Parathyroid adenoma (tissue), 2 donors: ENCODE measurements at regions not wholly inside any gene's neighbourhood (a gene's known extent, or its start where the extent isn't known, plus 50 kb on each side); places are given as distances from the start of the nearest gene placed in this dataset.

Experiments
- H2AFZ ChIP-seq: fragments of 300-600 bp; sonication (generic); one replicate; pipeline ENCODE4 v1.7.0; 2017; ENCODE audit warnings: antibody characterized with exemption, mild to moderate bottlenecking
- H3K27ac ChIP-seq: fragments of 300-600 bp; sonication (generic); one replicate; pipeline ENCODE4 v1.7.0; 2017
- H3K27me3 ChIP-seq: fragments of 300-600 bp; sonication (generic); one replicate; pipeline ENCODE4 v1.7.0; 2017; ENCODE audit warnings: low read length; ENCODE audit not compliant: control insufficient read depth, insufficient read depth
- H3K36me3 ChIP-seq: fragments of 300-600 bp; sonication (generic); one replicate; pipeline ENCODE4 v1.7.0; 2017; ENCODE audit warnings: low read length; ENCODE audit not compliant: control insufficient read depth, insufficient read depth
- H3K4me1 ChIP-seq: fragments of 300-600 bp; sonication (generic); one replicate; pipeline ENCODE4 v1.7.0; 2017; ENCODE audit warnings: control low read depth
- H3K4me2 ChIP-seq: fragments of 300-600 bp; sonication (generic); one replicate; pipeline ENCODE4 v1.7.0; 2017; ENCODE audit warnings: low read length
- H3K4me3 ChIP-seq: fragments of 300-600 bp; sonication (generic); one replicate; pipeline ENCODE4 v1.7.0; 2017; ENCODE audit warnings: low read depth, low read length
- H3K79me2 ChIP-seq: fragments of 300-600 bp; sonication (generic); one replicate; pipeline ENCODE4 v1.7.0; 2017; ENCODE audit warnings: control low read depth
- H3K9ac ChIP-seq: fragments of 300-600 bp; sonication (generic); one replicate; pipeline ENCODE4 v1.7.0; 2017; ENCODE audit warnings: mild to moderate bottlenecking
- H3K9me3 ChIP-seq: fragments of 300-600 bp; sonication (generic); one replicate; pipeline ENCODE4 v1.7.0; 2017; ENCODE audit warnings: low read length; ENCODE audit not compliant: control insufficient read depth
- TF ChIP-seq, protein P1 (sequence below): fragments of 300-600 bp; sonication (generic); IDR thresholded peaks from one replicate; pipeline ENCODE4 v1.7.0; 2017; ENCODE audit warnings: antibody characterized with exemption, mild to moderate bottlenecking
- donor health status: primary hyperparathyroidism.

DNA sequence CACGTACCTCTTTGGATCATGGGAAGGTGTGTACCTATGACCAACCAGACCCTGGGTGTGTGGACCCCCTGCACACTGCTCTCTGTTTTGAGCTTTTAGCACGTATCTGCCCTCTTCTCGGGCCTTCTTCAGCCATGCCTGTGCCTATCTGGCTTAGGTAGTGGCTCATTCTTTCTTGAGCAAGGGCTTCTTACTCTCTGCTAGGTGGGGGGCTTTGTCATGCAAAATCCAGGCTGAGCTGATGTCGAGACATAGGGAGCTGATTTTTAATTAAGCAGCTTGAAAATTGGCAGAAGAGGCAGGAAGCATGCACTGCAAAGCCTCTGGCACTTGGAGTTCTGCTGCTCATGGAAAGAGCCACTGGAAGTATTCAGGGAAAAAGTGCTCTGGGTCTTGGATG lies 181.6 kb upstream of the IRX6 start:
- H3K4me3 ChIP-seq = no peak overlapping the region
- no peaks in the 10 kb centered on the region for H3K9me3 ChIP-seq
- H2AFZ ChIP-seq = no peak overlapping the region
- no peaks in the 10 kb centered on the region for H3K79me2 ChIP-seq
- H3K9ac ChIP-seq = no peak overlapping the region
- TF ChIP-seq, protein P1, sequence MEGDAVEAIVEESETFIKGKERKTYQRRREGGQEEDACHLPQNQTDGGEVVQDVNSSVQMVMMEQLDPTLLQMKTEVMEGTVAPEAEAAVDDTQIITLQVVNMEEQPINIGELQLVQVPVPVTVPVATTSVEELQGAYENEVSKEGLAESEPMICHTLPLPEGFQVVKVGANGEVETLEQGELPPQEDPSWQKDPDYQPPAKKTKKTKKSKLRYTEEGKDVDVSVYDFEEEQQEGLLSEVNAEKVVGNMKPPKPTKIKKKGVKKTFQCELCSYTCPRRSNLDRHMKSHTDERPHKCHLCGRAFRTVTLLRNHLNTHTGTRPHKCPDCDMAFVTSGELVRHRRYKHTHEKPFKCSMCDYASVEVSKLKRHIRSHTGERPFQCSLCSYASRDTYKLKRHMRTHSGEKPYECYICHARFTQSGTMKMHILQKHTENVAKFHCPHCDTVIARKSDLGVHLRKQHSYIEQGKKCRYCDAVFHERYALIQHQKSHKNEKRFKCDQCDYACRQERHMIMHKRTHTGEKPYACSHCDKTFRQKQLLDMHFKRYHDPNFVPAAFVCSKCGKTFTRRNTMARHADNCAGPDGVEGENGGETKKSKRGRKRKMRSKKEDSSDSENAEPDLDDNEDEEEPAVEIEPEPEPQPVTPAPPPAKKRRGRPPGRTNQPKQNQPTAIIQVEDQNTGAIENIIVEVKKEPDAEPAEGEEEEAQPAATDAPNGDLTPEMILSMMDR = no peak
- no peaks in the 10 kb centered on the region for H3K36me3 ChIP-seq
- H3K27ac ChIP-seq = no peak overlapping the region
- no peak overlapping the region for H3K4me2 ChIP-seq
- no peaks in the 10 kb centered on the region for H3K27me3 ChIP-seq
- no peaks in the 10 kb centered on the region for H3K4me1 ChIP-seq

DNA sequence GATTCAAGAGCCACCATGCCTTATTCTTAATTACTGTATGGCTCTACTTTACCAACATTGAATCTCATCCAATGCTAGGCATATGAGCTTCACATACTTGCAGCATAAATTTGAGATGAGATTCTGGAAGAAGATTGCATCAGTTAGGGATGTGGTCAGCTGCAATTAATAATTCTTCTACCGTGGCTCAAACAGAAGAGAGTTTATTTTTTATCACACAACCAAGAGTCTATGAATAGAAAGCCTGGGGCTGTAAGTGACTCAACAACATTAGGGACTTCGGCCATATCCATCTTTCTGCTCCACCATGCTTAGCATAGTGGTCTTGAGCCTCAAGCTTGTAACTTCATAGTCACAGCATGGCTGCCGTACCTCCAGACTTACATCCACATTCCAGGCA lies 179.4 kb upstream of the IRX6 start:
- Histone ChIP-seq H3K27me3 (no peaks in the 10 kb centered on the region), H2AFZ (no peak overlapping the region), H3K4me3 (no peak overlapping the region), H3K4me1 (no peaks in the 10 kb centered on the region), H3K36me3 (no peaks in the 10 kb centered on the region), H3K27ac (no peak overlapping the region), H3K4me2 (no peak overlapping the region), H3K79me2 (no peaks in the 10 kb centered on the region), H3K9ac (no peak overlapping the region), H3K9me3 (no peaks in the 10 kb centered on the region)
- TF ChIP-seq, protein P1 = no peak

DNA sequence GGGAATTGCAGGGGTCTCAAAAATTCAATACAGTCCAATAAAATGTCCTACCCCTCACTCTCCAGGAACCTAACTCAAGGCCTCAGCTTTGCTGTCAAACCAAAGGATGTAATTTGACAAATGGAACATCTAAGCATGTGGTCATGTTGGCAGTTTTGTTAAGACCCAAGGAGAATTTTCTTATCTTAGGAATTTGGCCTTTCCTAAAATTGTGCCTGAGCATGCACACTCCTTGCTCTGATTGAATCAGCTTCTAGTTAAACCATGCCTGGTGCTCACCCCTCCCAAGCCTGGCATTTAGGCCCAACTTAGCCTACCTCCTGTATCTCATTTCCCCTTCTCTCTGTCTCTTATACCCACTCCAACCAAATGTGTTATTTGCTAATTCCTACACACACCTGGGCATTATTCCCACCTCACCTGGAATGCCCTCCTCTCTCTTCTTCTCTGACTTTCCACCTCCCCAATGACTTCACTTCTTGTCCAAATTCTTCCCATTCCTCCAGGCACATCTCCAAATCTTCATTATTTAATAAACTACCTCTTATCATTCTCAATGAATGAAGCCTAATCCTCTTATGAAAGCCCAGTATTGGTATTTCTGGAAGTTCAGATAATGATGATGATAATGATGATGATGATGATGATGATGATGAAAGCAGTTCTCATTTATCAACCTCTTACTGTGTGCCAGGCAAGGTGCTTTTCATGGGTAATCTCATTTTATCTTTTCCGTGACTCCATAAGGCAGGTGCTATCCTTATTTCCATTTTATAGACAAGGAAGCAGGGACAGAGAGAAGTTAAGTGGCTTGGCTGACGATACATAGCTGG lies 178.0 kb upstream of the IRX6 start:
- no peaks in the 10 kb centered on the region for H3K4me1 ChIP-seq

DNA sequence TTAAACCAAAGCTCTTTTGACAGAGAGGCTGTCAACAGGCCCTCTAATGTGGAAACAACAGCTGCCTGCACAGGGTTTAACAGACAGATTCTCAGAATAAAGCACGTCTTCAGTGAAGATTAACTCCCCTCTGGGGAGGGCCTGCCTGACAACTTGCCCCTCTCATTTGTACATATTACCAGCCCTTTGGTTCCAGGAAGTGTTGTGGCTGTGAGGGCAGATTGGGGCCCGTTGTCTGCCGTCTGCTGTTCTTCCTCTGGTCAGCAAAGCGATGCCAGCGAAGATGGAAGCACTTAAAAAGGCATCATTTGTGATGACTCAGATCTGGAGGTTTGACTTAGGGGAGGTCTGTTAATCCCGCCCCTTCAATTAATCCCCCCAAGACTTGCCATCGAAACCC lies 177.0 kb upstream of the IRX6 start:
- Histone ChIP-seq H3K4me2 (no peak overlapping the region), H3K36me3 (no peaks in the 10 kb centered on the region), H3K27ac (no peak overlapping the region), H3K9me3 (no peaks in the 10 kb centered on the region), H3K79me2 (no peaks in the 10 kb centered on the region), H3K4me1 (no peaks in the 10 kb centered on the region), H2AFZ (no peak overlapping the region), H3K27me3 (no peaks in the 10 kb centered on the region), H3K9ac (no peak overlapping the region), H3K4me3 (no peak overlapping the region)
- TF ChIP-seq, protein P1 = no peak

More for the DNA sequence above, 178.0 kb upstream of the IRX6 start:
- TF ChIP-seq, protein P1 = no peak
- no peak overlapping the region for H2AFZ ChIP-seq
- H3K27ac ChIP-seq = no peak overlapping the region
- no peak overlapping the region for H3K4me2 ChIP-seq
- no peaks in the 10 kb centered on the region for H3K79me2 ChIP-seq
- H3K4me3 ChIP-seq = no peak overlapping the region
- H3K9ac ChIP-seq = no peak overlapping the region
- no peaks in the 10 kb centered on the region for H3K27me3 ChIP-seq
- H3K36me3 ChIP-seq = no peaks in the 10 kb centered on the region
- no peaks in the 10 kb centered on the region for H3K9me3 ChIP-seq

DNA sequence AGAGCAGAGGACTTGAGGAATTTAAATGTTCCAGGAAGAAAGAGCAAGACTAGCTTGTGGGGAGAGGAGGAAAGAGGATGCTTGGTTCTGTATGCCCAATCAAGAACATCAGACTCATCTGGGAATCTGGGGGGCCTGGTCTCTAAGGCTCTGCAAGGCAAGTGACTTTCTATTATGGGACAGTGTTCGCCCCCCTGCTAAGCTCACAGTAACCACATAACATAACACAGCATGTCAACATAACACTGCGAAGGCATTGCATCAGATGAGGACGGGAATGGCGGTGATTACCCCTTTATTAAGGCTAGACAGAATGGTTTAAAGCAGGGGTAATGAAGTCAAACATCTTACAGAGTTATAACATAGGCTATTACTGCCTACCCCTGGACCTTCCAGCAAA lies 176.6 kb upstream of the IRX6 start:
- Histone ChIP-seq H3K4me2 (no peak overlapping the region), H3K4me3 (no peak overlapping the region), H3K9me3 (no peaks in the 10 kb centered on the region), H2AFZ (no peak overlapping the region), H3K36me3 (no peaks in the 10 kb centered on the region), H3K9ac (no peak overlapping the region), H3K27me3 (no peaks in the 10 kb centered on the region), H3K27ac (no peak overlapping the region), H3K79me2 (no peaks in the 10 kb centered on the region), H3K4me1 (no peaks in the 10 kb centered on the region)
- TF ChIP-seq, protein P1 = no peak
